Ectodermal cell (in vitro differentiated cells): ENCODE measurements at regions not wholly inside any gene's neighbourhood (a gene's known extent, or its start where the extent isn't known, plus 50 kb on each side); places are given as distances from the start of the nearest gene placed in this dataset.

Experiments
- H3K27ac ChIP-seq: 2 replicates; pipeline ENCODE4 v1.7.0; 2013; ENCODE audit warnings: mild to moderate bottlenecking, low read depth, low read length; ENCODE audit not compliant: insufficient read depth, poor library complexity, severe bottlenecking
- H3K27me3 ChIP-seq: 2 replicates; pipeline ENCODE4 v1.7.0; 2013; ENCODE audit warnings: mild to moderate bottlenecking, low read length; ENCODE audit not compliant: insufficient read depth, control insufficient read depth, poor library complexity, severe bottlenecking
- H3K36me3 ChIP-seq: one replicate; pipeline ENCODE4 v1.7.0; 2013; ENCODE audit warnings: low read length; ENCODE audit not compliant: control insufficient read depth, insufficient read depth
- H3K4me1 ChIP-seq: one replicate; pipeline ENCODE4 v1.7.0; 2013; ENCODE audit warnings: low read length; ENCODE audit not compliant: control insufficient read depth, insufficient read depth
- H3K4me3 ChIP-seq: 2 replicates; pipeline ENCODE4 v1.7.0; 2013; ENCODE audit warnings: low read depth, low read length, control low read depth; ENCODE audit not compliant: insufficient read depth
- H3K9me3 ChIP-seq: 2 replicates; pipeline ENCODE4 v1.7.0; 2013; ENCODE audit warnings: mild to moderate bottlenecking, low read length, moderate library complexity; ENCODE audit not compliant: control insufficient read depth
- WGBS, 2 experiments: methylation state at CpG; one replicate each; pipeline ENCODE4 v1.1.7; 2013; ENCODE audit warnings: missing lambda C conversion rate in 2 of 2; 5-methylcytosine and 5-hydroxymethylcytosine counted together

GRCh38 chr14:21997300-21997699 lies 323.7 kb upstream of the OR4E1 start:
- Histone ChIP-seq H3K27ac (no peak overlapping the region), H3K27me3 (no peaks in the 10 kb centered on the region), H3K4me3 (no peak overlapping the region), H3K36me3 (no peaks in the 10 kb centered on the region), H3K9me3 (no peaks in the 10 kb centered on the region), H3K4me1 (no peaks in the 10 kb centered on the region)
- WGBS, 2 experiments, result 36 to 38% methylated on average over 3 of the region's 3 CpGs

DNA sequence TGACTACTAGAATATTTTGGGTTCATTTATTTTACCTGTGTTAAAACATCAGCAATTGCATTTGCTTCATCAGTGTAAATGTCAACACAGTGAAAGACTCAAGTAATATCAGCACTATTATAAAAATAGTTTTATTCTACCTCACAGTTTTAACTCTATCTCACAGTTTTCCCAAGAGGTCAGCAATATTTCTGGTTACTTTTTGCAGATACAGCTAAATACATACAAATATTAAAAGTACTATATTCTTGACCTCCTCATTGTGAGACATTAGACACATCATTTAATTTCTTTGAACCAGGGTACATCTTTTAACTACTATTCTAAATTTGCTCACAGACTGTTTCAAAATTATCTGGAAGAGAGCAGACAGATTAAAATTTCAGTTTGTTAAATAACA lies 321.7 kb upstream of the OR4E1 start:
- H3K9me3 ChIP-seq, result no peaks in the 10 kb centered on the region
- H3K27me3 ChIP-seq, result no peaks in the 10 kb centered on the region
- H3K4me3 ChIP-seq, result no peak overlapping the region
- H3K4me1 ChIP-seq, result no peaks in the 10 kb centered on the region
- H3K27ac ChIP-seq, result no peak overlapping the region
- no peaks in the 10 kb centered on the region for H3K36me3 ChIP-seq

DNA sequence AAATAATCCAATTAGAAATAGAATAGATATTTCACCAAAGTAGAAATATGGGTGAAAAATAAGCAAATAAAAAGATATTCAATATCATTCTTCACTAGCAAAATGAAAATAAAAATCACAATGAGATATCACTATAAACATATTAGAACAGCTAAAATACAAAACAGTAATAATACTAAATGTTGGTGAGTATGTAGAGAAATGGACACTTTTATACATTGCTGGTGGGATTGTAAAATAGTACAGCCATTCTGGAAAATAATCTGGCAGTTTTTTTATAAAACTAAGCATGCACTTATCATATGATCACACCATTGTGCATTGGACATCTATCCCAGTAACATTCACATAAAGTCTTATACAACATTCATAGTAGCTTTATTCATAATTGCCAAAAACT lies 320.2 kb upstream of the OR4E1 start:
- no peak overlapping the region for H3K4me3 ChIP-seq
- H3K27ac ChIP-seq, result no peak overlapping the region
- no peaks in the 10 kb centered on the region for H3K36me3 ChIP-seq
- no peaks in the 10 kb centered on the region for H3K27me3 ChIP-seq
- H3K4me1 ChIP-seq, result no peaks in the 10 kb centered on the region
- H3K9me3 ChIP-seq, result no peaks in the 10 kb centered on the region

- H3K27me3 ChIP-seq, result no peaks in the 10 kb centered on the region
- no peaks in the 10 kb centered on the region for H3K4me1 ChIP-seq
- no peak overlapping the region for H3K4me3 ChIP-seq
- no peaks in the 10 kb centered on the region for H3K36me3 ChIP-seq
- no peak overlapping the region for H3K27ac ChIP-seq
- no peaks in the 10 kb centered on the region for H3K9me3 ChIP-seq
- 86 to 93% methylated on average over 4 to 5 of the region's 5 CpGs for WGBS, 2 experiments
These were observed 319.5 kb upstream of the OR4E1 start for GRCh38 chr14:21993070-21993469.

DNA sequence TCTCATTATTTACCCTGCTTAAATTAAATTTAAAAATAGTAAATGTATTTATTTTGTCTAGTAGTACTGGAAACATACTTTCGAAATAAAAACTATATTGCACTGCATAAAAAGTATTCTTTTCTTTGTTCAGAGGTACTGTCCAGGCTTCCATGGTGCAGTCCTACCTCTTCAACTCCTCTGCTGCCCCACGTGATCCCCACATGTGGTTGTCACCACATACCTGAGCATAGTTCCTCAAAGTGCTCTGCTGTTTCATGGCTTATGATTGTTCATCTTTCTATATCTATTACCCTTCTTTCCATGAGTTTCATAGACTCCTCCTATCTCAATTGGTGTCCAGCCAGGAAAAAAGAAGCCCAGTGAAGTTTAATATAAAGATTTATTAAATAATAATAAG lies 317.5 kb upstream of the OR4E1 start:
- H3K27ac ChIP-seq, result no peak overlapping the region
- no peaks in the 10 kb centered on the region for H3K9me3 ChIP-seq
- WGBS, 2 experiments, result 73 to 80% methylated on average over 2 of the region's 2 CpGs
- no peaks in the 10 kb centered on the region for H3K36me3 ChIP-seq
- no peak overlapping the region for H3K4me3 ChIP-seq
- H3K27me3 ChIP-seq, result no peaks in the 10 kb centered on the region
- no peaks in the 10 kb centered on the region for H3K4me1 ChIP-seq

DNA sequence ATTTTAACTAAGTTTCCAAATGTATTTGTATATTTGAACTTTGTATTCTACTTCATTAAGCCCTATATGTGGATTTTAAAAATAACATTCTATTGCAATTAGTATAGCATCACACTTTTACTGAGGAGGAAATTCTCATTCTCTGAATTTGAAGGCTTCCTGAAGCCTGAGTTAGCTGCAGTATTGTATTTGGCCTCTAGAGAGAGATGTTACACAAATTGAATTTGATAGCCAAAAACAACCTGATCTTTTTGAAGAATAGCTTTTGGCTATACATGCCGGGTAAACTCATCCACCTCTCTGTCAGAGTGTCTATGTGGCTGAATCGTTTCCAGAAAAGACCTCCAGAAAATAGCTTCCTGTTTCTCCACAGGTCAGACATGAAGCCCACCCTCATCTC lies 316.5 kb upstream of the OR4E1 start:
- no peaks in the 10 kb centered on the region for H3K4me1 ChIP-seq
- H3K9me3 ChIP-seq, result no peaks in the 10 kb centered on the region
- no peaks in the 10 kb centered on the region for H3K36me3 ChIP-seq
- H3K27me3 ChIP-seq, result no peaks in the 10 kb centered on the region
- 33 to 58% methylated on average over 2 of the region's 2 CpGs for WGBS, 2 experiments
- no peak overlapping the region for H3K27ac ChIP-seq
- H3K4me3 ChIP-seq, result no peak overlapping the region

DNA sequence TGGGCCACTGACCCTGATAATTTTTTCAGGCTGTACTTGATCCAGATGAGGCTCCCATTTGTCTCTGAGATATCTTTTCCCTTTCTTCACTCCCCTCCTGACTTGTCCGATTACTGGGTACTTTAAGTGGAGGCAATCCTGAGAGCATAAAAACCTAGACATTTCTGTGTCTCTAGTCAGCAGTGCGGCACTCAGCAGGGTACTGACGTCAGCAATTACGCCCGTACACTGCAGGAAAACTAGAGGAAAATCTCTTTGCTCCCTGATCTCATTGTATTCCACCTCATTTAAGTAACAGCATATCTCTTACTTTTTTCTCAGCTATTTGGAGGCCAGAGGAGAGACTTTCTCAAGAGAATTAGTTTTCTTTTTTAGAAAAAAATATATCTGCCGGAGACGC lies 315.5 kb upstream of the OR4E1 start:
- Histone ChIP-seq H3K36me3 (no peaks in the 10 kb centered on the region), H3K27me3 (no peaks in the 10 kb centered on the region), H3K4me3 (no peak overlapping the region), H3K27ac (no peak overlapping the region), H3K4me1 (no peaks in the 10 kb centered on the region), H3K9me3 (no peaks in the 10 kb centered on the region)
- 90 to 92% methylated on average over 7 of the region's 7 CpGs for WGBS, 2 experiments

- H3K36me3 ChIP-seq, result no peaks in the 10 kb centered on the region
- no peaks in the 10 kb centered on the region for H3K9me3 ChIP-seq
- H3K4me1 ChIP-seq, result no peaks in the 10 kb centered on the region
- no peak overlapping the region for H3K27ac ChIP-seq
- no peak overlapping the region for H3K4me3 ChIP-seq
- 89 to 100% methylated on average over 1 of the region's 1 CpG for WGBS, 2 experiments
- no peaks in the 10 kb centered on the region for H3K27me3 ChIP-seq
These were observed 314.8 kb upstream of the OR4E1 start for GRCh38 chr14:21988413-21988812.

DNA sequence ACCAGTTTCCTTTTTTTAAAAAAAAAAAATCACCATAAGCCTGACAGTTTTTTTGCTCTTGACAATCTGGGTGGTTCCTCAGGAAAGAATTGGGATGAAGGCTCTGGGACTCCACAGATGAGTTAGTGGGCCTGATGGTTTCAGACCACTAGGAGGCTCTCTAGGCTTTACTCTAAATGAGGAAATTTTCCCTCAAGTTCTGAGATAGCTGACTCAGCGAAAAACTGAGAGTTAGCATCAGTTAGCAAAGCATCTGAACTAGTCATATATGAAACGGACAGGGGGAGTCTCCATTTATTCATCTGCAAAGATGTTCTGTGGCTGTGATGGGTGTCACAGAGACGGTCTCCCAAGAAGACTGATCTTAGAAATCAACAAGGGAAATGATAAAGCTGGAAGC lies 314.3 kb upstream of the OR4E1 start:
- Histone ChIP-seq H3K27ac (no peak overlapping the region), H3K27me3 (no peaks in the 10 kb centered on the region), H3K9me3 (no peaks in the 10 kb centered on the region), H3K4me3 (no peak overlapping the region), H3K4me1 (no peaks in the 10 kb centered on the region), H3K36me3 (no peaks in the 10 kb centered on the region)
- 19 to 35% methylated on average over 3 of the region's 3 CpGs for WGBS, 2 experiments

- Histone ChIP-seq H3K4me1 (no peaks in the 10 kb centered on the region), H3K27me3 (no peaks in the 10 kb centered on the region), H3K9me3 (no peaks in the 10 kb centered on the region), H3K27ac (no peak overlapping the region), H3K4me3 (no peak overlapping the region), H3K36me3 (no peaks in the 10 kb centered on the region)
- 72 to 78% methylated on average over 2 of the region's 2 CpGs for WGBS, 2 experiments
These were observed 311.5 kb upstream of the OR4E1 start for GRCh38 chr14:21985081-21985480.

GRCh38 chr14:21978999-21979314 lies 305.3 kb upstream of the OR4E1 start:
- Histone ChIP-seq H3K4me3 (no peak overlapping the region), H3K27ac (no peak overlapping the region), H3K36me3 (no peaks in the 10 kb centered on the region), H3K9me3 (no peaks in the 10 kb centered on the region), H3K27me3 (peaks cover 3% of the 10 kb centered on the region), H3K4me1 (no peaks in the 10 kb centered on the region)
- WGBS, 2 experiments, result 85 to 90% methylated on average over 5 of the region's 5 CpGs
